PC-3 (cell line): ENCODE measurements at regions not wholly inside any gene's neighbourhood (a gene's known extent, or its start where the extent isn't known, plus 50 kb on each side); places are given as distances from the start of the nearest gene placed in this dataset.
"Not testable (repeated sequence)": the region's sequence is repeated elsewhere in the genome, so short reads cannot be mapped to it uniquely, and the experiment has no call there.

ENCODE experiments used
- EZH2 ChIP-seq: fragments of 300-600 bp; sonication (generic); IDR thresholded peaks from one replicate; pipeline ENCODE4 v1.6.1; 2017; ENCODE audit warnings: antibody characterized with exemption, mild to moderate bottlenecking, low read length; ENCODE audit not compliant: unreplicated experiment
- TF ChIP-seq, protein P1 (sequence below): fragments of 300-600 bp; sonication (generic); conservative IDR thresholded peaks from 2 replicates; pipeline ENCODE4 v1.5.1; 2017; ENCODE audit warnings: antibody characterized with exemption, low read depth, mild to moderate bottlenecking, low read length

DNA sequence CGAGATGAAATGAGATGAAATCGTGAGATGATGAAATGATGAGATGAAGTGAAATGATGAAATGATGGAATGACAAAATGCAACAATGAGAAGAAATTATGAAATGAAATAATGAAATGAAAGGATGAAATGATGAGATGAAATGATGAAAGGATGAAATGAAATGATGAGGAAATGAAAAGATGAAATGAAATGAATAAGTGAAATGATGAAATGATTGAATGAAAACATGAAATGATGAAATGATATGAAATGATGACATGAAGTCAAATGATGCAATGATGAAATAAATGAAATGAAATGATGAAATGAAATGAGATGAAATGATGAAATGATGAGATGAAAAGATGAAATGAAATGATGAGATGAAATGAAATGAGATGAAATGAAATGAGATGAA is 467.7 kb downstream of the FAM72C start:
- TF ChIP-seq, protein P1, sequence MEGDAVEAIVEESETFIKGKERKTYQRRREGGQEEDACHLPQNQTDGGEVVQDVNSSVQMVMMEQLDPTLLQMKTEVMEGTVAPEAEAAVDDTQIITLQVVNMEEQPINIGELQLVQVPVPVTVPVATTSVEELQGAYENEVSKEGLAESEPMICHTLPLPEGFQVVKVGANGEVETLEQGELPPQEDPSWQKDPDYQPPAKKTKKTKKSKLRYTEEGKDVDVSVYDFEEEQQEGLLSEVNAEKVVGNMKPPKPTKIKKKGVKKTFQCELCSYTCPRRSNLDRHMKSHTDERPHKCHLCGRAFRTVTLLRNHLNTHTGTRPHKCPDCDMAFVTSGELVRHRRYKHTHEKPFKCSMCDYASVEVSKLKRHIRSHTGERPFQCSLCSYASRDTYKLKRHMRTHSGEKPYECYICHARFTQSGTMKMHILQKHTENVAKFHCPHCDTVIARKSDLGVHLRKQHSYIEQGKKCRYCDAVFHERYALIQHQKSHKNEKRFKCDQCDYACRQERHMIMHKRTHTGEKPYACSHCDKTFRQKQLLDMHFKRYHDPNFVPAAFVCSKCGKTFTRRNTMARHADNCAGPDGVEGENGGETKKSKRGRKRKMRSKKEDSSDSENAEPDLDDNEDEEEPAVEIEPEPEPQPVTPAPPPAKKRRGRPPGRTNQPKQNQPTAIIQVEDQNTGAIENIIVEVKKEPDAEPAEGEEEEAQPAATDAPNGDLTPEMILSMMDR, result not testable (repeated sequence)
- TF ChIP-seq EZH2, result not testable (repeated sequence)
